Colonic mucosa (tissue), 4 donors: ENCODE measurements at regions not wholly inside any gene's neighbourhood (a gene's known extent, or its start where the extent isn't known, plus 50 kb on each side); places are given as distances from the start of the nearest gene placed in this dataset.

ENCODE experiments used
- DNase-seq: peaks from one replicate; pipeline ENCODE4 v3.0.0-alpha.2; 2020
- H3K27ac ChIP-seq: fragments of 200-600 bp; one replicate; pipeline ENCODE4 v1.8.0; 2021
- H3K27me3 ChIP-seq: fragments of 200-600 bp; one replicate; pipeline ENCODE4 v1.8.0; 2021
- H3K36me3 ChIP-seq: fragments of 200-600 bp; one replicate; pipeline ENCODE4 v1.8.0; 2021
- H3K4me1 ChIP-seq: fragments of 200-600 bp; one replicate; pipeline ENCODE4 v1.8.0; 2021; ENCODE audit warnings: mild to moderate bottlenecking
- H3K4me3 ChIP-seq: fragments of 200-600 bp; one replicate; pipeline ENCODE4 v1.8.0; 2021
- H3K9ac ChIP-seq, 2 donors: one replicate each; pipeline ENCODE4 v1.7.0; 2013; ENCODE audit warnings: control low read depth in 2 of 2, low read depth in 2 of 2, low read length in 2 of 2
- H3K9me3 ChIP-seq: fragments of 200-600 bp; one replicate; pipeline ENCODE4 v1.8.0; 2021
- intact Hi-C: fragments of 100-400 bp; cut with DNase I; formaldehyde crosslinking; loops from one replicate; pipeline ENCODE4 v1.14.1; 2022
- TF ChIP-seq, protein P1 (sequence below): fragments of 200-600 bp; IDR thresholded peaks from one replicate; pipeline ENCODE4 v1.8.0; 2022; ENCODE audit warnings: antibody characterized with exemption, mild to moderate bottlenecking
- donor health status: healthy.
- donor health status: DM: no; HTN: no; CAD: no.
- donor health status: DM: no; HTN: no; CAD: no.

DNA sequence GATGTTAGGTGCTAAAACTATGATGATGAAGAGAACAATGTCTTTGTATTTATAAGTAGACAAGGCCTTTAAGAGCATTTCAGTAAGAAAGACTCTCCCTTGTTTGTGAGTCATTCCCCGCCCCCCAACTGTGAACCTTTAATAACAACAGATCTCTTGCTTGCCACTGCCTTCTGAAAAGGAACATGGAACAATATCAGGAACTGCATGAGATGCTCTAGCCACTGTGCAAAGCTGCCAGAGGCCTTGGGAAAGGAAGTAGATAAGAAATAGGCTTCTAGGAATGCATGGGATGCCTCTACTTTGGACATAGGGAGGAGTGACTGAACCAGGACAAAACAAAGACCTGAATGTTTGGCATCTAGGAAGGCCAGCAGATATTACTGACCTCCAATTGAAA lies 296.1 kb upstream of the MPDZ start:
- TF ChIP-seq, protein P1, sequence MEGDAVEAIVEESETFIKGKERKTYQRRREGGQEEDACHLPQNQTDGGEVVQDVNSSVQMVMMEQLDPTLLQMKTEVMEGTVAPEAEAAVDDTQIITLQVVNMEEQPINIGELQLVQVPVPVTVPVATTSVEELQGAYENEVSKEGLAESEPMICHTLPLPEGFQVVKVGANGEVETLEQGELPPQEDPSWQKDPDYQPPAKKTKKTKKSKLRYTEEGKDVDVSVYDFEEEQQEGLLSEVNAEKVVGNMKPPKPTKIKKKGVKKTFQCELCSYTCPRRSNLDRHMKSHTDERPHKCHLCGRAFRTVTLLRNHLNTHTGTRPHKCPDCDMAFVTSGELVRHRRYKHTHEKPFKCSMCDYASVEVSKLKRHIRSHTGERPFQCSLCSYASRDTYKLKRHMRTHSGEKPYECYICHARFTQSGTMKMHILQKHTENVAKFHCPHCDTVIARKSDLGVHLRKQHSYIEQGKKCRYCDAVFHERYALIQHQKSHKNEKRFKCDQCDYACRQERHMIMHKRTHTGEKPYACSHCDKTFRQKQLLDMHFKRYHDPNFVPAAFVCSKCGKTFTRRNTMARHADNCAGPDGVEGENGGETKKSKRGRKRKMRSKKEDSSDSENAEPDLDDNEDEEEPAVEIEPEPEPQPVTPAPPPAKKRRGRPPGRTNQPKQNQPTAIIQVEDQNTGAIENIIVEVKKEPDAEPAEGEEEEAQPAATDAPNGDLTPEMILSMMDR, result no peak
- DNase-seq, result no peak
- no peak overlapping the region for H3K27ac ChIP-seq
- H3K36me3 ChIP-seq, result no peaks in the 10 kb centered on the region
- no peaks in the 10 kb centered on the region for H3K4me1 ChIP-seq
- H3K9me3 ChIP-seq, result no peaks in the 10 kb centered on the region
- no peak overlapping the region for H3K4me3 ChIP-seq
- intact Hi-C loops, result no loop called here
- H3K9ac ChIP-seq, result no peak overlapping the region
- no peaks in the 10 kb centered on the region for H3K27me3 ChIP-seq

DNA sequence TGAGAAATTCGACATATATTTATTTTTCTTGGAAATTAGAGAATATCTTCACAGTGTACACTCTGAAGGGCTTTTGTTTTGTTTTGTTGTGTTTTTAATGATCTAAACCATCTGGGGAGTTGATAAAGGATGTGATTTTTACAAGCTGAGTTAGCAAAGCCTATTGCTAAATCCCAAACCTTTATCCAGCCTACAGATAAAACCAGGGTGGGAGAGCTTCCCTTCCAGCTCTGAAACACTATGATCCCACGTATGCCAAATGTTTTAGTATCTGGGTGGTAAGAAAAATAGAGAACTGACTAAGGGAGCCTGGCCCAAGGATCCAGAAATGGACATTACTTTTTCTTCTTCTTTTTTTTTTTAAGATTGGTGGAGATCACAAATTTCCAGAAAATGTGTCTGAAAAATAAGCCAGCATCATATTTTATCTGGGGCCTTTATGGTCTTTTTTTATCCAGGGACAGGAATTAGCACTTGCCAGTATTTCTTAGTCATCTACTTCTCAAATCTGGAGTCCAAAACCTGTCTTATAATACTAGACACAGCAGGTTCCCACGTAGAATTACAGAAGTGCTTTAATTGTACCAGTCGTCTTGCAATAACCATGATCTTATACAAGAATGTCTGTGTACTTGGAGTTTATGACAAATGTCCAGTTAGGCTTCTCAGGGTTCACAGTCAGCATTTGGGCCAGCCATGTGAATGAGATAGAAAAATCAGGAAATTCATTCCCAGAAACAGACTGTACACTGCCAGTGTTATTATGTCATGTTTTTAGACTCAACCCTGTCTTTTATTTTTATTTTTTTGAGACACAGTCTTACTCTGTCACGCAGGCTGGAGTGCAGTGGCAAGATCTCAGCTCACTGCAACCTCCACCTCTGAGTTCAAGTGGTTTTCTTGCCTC lies 290.8 kb upstream of the MPDZ start:
- DNase-seq, result no peak
- intact Hi-C loops, result no loop called here
- TF ChIP-seq, protein P1, result no peak
- no peaks in the 10 kb centered on the region for H3K27me3 ChIP-seq
- no peak overlapping the region for H3K27ac ChIP-seq
- no peak overlapping the region for H3K4me3 ChIP-seq
- no peaks in the 10 kb centered on the region for H3K4me1 ChIP-seq
- H3K36me3 ChIP-seq, result no peaks in the 10 kb centered on the region
- H3K9me3 ChIP-seq, result no peaks in the 10 kb centered on the region
- H3K9ac ChIP-seq, result no peak overlapping the region

DNA sequence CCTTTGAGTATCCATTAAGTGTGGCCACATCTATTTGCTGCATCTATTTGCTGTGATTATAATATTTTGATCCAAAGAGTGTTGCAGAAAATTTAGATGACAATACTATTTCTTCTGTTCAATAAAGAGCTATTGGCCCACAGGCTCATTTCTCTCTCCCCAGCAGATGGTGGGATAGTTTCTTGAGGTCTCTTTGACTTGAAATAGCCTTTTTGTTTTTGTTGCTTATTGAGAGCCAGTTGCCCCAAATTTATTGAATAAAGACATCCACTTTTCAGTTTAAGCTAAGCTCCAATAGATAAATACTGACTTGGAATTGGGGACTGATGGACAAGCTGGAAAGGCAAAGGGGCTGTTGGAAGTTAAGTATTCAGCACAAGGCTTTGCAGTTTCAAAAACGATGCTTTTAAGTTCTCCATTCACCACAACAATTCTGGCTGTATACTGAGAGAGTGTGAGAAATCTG lies 290.1 kb upstream of the MPDZ start:
- H3K27me3 ChIP-seq, result no peaks in the 10 kb centered on the region
- no peak overlapping the region for H3K27ac ChIP-seq
- TF ChIP-seq, protein P1, result no peak
- no peak for DNase-seq
- H3K9ac ChIP-seq, result no peak overlapping the region
- no peaks in the 10 kb centered on the region for H3K36me3 ChIP-seq
- no peak overlapping the region for H3K4me3 ChIP-seq
- intact Hi-C loops, result no loop called here
- no peaks in the 10 kb centered on the region for H3K4me1 ChIP-seq
- H3K9me3 ChIP-seq, result no peaks in the 10 kb centered on the region

DNA sequence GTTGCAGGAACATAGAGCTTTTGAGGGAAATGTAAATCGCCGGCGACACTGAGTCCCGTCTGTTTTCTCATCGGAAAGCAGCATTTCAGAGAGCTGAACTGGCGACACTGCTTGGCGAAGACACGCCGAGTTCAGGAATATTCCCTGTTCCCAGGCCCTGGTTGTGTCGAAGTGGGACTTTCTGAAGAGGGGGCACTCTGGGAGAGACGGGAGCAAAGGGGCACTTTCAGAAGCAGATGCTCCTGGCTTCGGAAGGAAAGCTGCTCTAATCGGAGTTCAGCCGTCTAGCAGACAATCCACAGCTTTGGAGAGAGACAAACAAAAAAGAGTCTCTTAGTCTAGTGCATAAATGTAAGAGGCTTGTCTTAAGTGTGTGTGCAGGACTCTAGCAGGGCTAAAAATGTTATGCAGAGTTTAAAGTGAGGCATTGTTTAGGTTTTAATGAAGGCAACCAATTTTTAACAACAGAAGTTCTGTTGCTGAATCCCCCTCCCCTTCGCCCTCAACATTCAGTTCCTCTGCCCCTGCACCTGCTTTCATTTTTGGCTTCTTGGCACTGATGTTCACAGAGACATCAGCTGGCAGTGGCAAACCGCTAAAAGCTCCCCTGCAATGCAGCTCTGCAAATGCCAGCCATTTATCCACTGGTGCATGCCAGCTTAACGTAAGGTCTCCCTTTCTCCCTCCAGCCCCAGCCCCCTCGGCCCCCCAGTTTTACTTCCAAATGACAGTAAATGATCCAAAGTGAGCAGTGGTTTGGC lies 289.5 kb upstream of the MPDZ start:
- Histone ChIP-seq H3K27ac (no peak overlapping the region), H3K27me3 (no peaks in the 10 kb centered on the region), H3K4me1 (no peaks in the 10 kb centered on the region), H3K9ac (peak overlapping the region; percentile 2 to 12), H3K9me3 (no peaks in the 10 kb centered on the region), H3K4me3 (peak overlapping the region; percentile 8), H3K36me3 (no peaks in the 10 kb centered on the region)
- no peak for DNase-seq
- intact Hi-C loops, result no loop called here
- TF ChIP-seq, protein P1, result no peak

DNA sequence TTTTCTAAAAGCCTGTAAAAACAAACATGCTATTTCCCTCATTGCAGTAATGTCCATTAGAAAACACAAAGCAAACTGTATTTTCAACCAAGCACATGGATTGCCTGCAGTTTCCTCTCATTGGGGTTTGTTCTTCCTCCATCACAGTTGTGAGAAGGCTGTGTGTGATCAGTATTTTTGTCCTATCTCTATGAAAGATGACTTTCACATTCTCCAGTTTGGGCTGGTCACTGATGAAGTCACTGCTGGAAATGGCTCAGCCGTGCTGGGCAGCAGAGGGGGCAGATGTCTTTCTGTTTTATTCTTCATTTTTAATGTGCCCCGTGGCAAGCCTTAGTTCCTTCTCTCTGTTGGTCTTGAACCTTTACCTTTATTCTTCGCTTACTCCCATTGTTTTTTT lies 288.9 kb upstream of the MPDZ start:
- Histone ChIP-seq H3K36me3 (no peaks in the 10 kb centered on the region), H3K4me1 (no peaks in the 10 kb centered on the region), H3K27ac (no peak overlapping the region), H3K9ac (peak overlapping the region in 1 of 2 donors; percentile 2), H3K9me3 (no peaks in the 10 kb centered on the region), H3K27me3 (no peaks in the 10 kb centered on the region), H3K4me3 (peak overlapping the region; percentile 8)
- intact Hi-C loops, result no loop called here
- TF ChIP-seq, protein P1, result no peak
- no peak for DNase-seq
